ENCODE measurements at regions not wholly inside any gene's neighbourhood (a gene's known extent, or its start where the extent isn't known, plus 50 kb on each side); places are given as distances from the start of the nearest gene placed in this dataset.

DNA sequence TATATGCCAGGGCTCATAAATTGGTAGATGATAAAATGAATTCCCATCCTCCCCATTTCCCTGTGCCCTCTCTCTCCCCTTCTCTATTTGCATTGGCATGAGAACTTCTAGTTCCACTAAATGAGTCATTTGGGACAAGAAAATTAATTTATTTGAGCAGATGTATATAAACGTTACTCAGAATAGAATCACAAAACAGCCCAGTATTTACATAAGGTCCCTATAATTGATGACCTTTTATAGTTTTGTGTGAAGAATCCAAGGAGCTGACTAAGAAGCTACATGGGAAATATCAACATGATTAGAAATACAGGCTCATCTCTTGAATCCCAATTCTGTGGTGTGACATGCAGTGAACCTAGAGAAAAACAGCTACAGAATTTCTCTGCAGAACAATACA, 617.7 kb upstream of the NR2F2 start:
- in situ Hi-C loops (cut with MboI; ENCODE audit: low pct_unique_long_range_greater_than_20kb, low sequenced_read_pairs, unreplicated experiment): no loop called here
- TF ChIP-seq, protein P1, sequence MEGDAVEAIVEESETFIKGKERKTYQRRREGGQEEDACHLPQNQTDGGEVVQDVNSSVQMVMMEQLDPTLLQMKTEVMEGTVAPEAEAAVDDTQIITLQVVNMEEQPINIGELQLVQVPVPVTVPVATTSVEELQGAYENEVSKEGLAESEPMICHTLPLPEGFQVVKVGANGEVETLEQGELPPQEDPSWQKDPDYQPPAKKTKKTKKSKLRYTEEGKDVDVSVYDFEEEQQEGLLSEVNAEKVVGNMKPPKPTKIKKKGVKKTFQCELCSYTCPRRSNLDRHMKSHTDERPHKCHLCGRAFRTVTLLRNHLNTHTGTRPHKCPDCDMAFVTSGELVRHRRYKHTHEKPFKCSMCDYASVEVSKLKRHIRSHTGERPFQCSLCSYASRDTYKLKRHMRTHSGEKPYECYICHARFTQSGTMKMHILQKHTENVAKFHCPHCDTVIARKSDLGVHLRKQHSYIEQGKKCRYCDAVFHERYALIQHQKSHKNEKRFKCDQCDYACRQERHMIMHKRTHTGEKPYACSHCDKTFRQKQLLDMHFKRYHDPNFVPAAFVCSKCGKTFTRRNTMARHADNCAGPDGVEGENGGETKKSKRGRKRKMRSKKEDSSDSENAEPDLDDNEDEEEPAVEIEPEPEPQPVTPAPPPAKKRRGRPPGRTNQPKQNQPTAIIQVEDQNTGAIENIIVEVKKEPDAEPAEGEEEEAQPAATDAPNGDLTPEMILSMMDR (IDR thresholded peaks at IDR 0.05; ENCODE audit: extremely low read depth, insufficient read depth, missing control alignments): no peak
- DNase-seq (ENCODE audit: low spot score): no peak

DNA sequence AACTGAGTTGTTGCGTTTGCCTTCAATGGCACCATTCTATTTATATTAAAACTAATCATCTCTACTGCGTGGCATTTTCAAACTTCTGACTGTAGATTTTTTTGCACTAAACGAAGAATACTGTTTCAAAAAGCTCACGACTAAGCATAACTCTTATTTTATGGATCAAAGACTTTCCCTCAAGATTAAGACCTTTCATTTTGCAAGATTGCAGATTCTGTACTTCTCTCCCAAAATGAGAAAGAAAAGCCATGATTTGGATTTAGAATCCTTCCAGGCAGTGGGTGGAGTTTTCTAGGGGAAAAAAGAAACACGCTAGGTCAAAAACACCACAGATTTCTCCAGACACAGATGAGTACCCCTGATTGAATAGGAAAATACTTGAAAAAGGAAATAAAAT, 617.2 kb upstream of the NR2F2 start:
- TF ChIP-seq, protein P1 (IDR thresholded peaks at IDR 0.05; ENCODE audit: extremely low read depth, insufficient read depth, missing control alignments): no peak
- in situ Hi-C loops (cut with MboI; ENCODE audit: low pct_unique_long_range_greater_than_20kb, low sequenced_read_pairs, unreplicated experiment): no loop called here
- DNase-seq (ENCODE audit: low spot score): no peak

DNA sequence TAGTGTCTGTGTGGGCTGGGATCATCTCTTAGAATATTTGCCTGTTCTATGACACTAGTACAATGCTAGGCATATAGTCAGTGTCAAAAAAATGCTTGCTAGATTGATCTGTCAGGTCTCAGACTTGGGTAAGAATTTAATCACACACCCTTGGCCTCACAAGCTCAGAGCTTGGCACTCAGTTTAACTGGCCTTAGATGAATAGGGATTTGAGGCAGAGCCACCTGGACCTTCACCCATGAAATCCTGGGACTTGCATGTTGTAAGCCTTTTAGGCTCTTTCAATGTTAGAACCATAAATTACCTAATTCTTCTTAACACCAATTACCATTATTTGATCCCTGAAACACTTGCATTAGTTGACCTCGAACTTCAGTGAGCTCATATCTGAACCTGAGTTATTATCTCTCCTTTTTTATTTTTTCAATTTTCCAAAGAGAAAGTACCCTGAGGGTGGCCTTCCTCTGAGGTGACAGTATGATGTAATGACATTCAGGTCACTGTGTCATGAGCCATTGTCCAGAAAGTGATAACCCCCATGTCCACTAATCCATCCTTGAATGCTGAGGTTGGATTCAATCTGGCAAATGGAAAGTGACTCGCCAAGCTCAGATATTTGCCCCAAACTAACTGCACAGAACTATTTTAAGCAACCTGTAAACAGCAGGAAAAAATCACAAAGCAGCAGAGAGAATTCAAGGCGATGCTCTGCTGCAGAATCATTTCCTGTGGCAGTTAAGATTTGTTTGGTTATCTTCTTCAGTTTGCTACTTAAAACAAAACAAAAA, 615.2 kb upstream of the NR2F2 start:
- in situ Hi-C loops (cut with MboI; ENCODE audit: low pct_unique_long_range_greater_than_20kb, low sequenced_read_pairs, unreplicated experiment): no loop called here
- TF ChIP-seq, protein P1 (IDR thresholded peaks at IDR 0.05; ENCODE audit: extremely low read depth, insufficient read depth, missing control alignments): no peak
- DNase-seq (ENCODE audit: low spot score): no peak

DNA sequence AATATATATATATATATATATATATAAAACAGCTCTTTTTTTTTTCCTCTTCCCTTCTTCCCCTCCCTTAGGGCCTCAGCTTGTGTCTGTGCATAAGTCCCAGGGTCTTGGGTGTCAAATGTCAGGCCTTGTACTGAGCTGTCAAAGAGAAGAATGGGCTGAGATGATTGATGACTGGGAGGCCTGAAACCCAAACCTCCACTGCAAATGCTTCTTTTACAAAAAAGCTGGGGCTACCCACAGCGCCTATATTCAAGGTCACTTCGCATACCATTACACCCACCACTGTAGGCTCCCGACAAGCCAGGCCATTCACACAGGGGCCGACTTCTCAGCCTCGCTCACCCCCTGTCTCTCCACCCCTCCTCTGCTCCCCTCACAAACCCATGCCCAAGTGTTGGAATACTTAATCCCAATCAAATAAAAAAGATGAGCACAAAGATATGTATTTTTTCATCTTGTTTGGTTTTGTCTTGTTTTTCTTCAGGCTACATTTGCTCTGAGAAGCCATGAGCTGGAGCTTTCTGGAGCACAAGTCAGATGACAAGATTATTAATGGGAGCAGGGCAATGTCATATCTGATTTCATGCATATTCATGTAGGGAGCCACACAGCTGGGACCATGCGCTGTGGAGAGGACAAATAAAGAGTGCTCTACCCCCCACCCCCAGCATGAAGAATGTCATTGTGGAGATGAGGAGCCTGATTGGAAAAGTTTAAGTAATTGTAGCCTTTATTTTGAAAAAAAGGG, 614.4 kb upstream of the NR2F2 start:
- TF ChIP-seq, protein P1 (IDR thresholded peaks at IDR 0.05; ENCODE audit: extremely low read depth, insufficient read depth, missing control alignments): no peak
- no peak for DNase-seq (ENCODE audit: low spot score)
- in situ Hi-C loops (cut with MboI; ENCODE audit: low pct_unique_long_range_greater_than_20kb, low sequenced_read_pairs, unreplicated experiment): no loop called here

DNA sequence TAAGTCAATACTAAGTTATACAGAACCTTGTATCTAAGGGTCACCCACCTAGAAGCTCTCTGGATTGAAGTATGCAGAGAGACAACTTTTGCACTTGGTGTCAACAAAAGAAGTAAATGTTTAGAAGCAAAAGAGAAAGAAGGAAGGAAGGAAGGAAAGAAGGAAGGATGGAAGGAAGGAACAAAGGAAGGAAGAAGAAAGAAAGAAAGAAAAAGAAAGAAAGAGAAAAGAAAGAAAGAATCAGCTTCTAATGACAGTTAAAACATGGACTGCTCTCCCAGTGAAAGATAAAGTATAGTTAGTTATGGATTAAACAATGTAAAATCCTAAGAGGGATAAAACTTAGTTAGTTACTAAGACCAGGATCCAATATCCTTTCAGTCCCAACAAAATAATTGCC, 613.8 kb upstream of the NR2F2 start:
- in situ Hi-C loops (cut with MboI; ENCODE audit: low pct_unique_long_range_greater_than_20kb, low sequenced_read_pairs, unreplicated experiment): no loop called here
- no peak for DNase-seq (ENCODE audit: low spot score)
- TF ChIP-seq, protein P1 (IDR thresholded peaks at IDR 0.05; ENCODE audit: extremely low read depth, insufficient read depth, missing control alignments): no peak

DNA sequence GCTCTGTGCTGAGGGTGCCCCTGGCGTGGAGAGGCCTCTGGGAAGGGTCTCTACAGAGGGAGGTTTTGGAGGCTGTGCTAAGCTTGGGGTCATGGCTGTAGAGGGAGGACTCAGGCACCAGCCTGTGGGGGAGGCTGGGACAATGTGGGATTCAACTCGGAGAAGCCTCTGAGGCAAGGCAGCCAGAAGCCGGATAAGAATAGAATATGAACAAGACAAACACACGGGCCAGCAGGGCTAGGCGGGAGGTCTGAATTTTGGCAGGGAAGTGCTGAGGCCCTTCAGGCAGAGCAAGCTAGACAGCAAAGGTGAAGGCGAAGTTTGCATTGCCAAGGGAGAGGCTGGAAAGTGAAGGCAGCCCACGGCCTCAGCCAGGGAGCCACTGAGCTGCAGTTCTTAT, 612.1 kb upstream of the NR2F2 start:
- in situ Hi-C loops (cut with MboI; ENCODE audit: low pct_unique_long_range_greater_than_20kb, low sequenced_read_pairs, unreplicated experiment): no loop called here
- no peak for DNase-seq (ENCODE audit: low spot score)
- TF ChIP-seq, protein P1 (IDR thresholded peaks at IDR 0.05; ENCODE audit: extremely low read depth, insufficient read depth, missing control alignments): no peak
